Duodenal mucosa (tissue), 2 donors: ENCODE measurements at regions not wholly inside any gene's neighbourhood (a gene's known extent, or its start where the extent isn't known, plus 50 kb on each side); places are given as distances from the start of the nearest gene placed in this dataset.
"Not testable (repeated sequence)": the region's sequence is repeated elsewhere in the genome, so short reads cannot be mapped to it uniquely, and the experiment has no call there.

ENCODE experiments used
- H3K27ac ChIP-seq: one replicate; pipeline ENCODE4 v1.7.0; 2013; ENCODE audit warnings: low read depth, low read length
- H3K27me3 ChIP-seq, 2 donors: one replicate each; pipeline ENCODE4 v1.7.0; 2013; ENCODE audit warnings: low read length in 2 of 2, control low read depth in 1 of 2; ENCODE audit not compliant: insufficient read depth in 2 of 2, control insufficient read depth in 1 of 2
- H3K36me3 ChIP-seq, 2 donors: one replicate each; pipeline ENCODE4 v1.7.0; 2013; ENCODE audit warnings: low read length in 2 of 2, control low read depth in 1 of 2; ENCODE audit not compliant: insufficient read depth in 2 of 2, control insufficient read depth in 1 of 2
- H3K4me1 ChIP-seq, 2 donors: one replicate each; pipeline ENCODE4 v1.7.0; 2013; ENCODE audit warnings: low read length in 2 of 2, control low read depth in 1 of 2; ENCODE audit not compliant: insufficient read depth in 2 of 2, control insufficient read depth in 1 of 2
- H3K4me3 ChIP-seq, 2 donors: one replicate each; pipeline ENCODE4 v1.7.0; 2013; ENCODE audit warnings: low read length in 2 of 2, low read depth in 1 of 2
- H3K9ac ChIP-seq, 2 donors: one replicate each; pipeline ENCODE4 v1.7.0; 2013; ENCODE audit warnings: low read length in 2 of 2, low read depth in 1 of 2
- H3K9me3 ChIP-seq, 2 donors: one replicate each; pipeline ENCODE4 v1.7.0; 2013; ENCODE audit warnings: low read length in 2 of 2, control low read depth in 1 of 2; ENCODE audit not compliant: control insufficient read depth in 1 of 2

DNA sequence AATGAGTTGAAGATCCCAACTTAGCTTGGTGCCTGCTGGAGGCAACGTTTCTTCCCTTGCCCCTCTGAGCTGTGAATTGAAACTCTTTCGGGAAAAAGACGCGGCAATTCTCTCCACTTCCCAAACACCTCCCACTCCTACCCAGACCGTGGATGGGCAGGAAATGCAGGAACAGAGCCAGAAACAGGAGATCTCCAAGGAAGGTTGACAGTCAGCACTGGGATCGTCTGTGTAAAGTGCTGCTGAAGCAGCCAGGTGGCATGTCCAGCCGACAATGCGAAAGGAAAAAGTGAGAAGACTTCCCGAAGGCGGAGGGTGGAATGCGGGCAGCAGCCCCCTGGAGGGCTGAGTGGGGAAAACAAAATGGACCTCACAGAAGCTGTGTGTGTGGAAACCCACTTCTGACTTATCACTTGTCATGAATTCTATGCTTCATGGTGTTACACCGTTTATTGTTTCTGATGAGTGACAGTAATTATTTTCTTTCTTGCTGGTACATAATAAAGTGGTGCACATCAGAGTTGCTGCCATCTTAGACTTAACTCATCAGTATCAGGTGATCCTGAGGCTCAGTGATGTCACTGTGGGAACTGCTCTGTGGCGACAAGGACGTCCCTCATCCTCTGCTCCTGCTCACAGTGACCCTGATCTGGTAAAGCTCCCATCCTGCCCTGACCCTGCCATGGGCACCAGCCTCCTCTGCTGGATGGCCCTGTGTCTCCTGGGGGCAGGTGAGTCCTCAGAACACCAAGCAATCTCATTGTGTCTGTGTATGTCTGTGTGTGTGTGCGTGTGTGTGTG lies 220.5 kb upstream of the PRSS1 start:
- Histone ChIP-seq H3K27me3 (peaks cover 0 to 7% of the 10 kb centered on the region in 2 donors), H3K9ac (no peak overlapping the region), H3K4me3 (no peak overlapping the region), H3K9me3 (no peaks in the 10 kb centered on the region), H3K4me1 (no peaks in the 10 kb centered on the region), H3K36me3 (no peaks in the 10 kb centered on the region), H3K27ac (no peak overlapping the region)

DNA sequence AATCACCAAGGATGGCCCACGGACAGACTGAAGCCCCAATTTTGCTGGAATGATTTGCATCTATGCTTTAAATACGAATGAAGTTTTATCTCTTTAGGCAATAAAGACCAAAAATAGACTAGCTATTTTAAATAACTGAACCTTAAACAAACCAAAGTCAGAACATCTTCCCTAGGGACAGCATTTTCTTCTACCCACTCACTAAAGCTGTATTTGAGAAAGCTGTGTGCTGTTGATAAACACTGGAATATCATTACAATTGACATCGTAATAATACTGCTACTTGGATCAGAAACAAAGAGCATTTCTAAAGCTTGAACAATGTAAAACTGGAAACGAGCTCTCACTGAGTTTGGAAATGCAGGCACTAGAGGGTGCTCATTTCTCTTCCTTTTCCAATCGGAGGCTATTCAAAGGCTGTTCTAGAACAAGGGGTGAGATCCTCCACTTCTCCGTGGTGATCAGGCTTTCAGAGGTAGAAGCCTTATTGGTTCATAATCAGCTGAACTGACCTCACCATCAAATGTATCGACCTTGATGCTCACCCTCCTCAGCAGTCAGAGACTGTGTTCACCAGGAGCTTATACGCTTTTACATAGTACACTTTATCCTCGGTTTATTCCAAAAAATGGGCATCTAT lies 225.3 kb upstream of the PRSS1 start:
- H3K9me3 ChIP-seq: no peaks in the 10 kb centered on the region
- peaks cover 0 to 5% of the 10 kb centered on the region in 2 donors for H3K27me3 ChIP-seq
- no peak overlapping the region for H3K4me3 ChIP-seq
- H3K9ac ChIP-seq: no peak overlapping the region
- H3K36me3 ChIP-seq: no peaks in the 10 kb centered on the region
- no peak overlapping the region for H3K27ac ChIP-seq
- peaks cover 8 to 15% of the 10 kb centered on the region in 2 donors for H3K4me1 ChIP-seq

DNA sequence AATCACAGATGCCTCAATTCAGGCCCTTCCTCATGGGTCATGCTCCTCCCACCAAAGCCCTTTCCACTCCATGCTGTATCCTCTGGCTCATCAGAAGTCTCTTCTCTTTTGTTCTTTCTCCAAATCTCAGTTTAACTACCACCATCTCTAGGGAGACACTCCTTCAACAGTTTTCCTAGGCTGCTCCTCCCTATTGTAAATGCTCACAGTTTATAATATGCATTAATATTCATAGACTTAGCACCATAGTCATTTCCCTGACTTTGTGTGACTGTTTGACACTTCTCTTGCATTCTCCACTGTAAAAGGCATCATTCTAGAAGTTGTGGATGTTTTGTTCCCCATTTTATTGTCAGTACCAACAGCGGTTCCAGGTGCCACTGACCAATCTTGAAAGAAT lies 226.5 kb upstream of the PRSS1 start:
- Histone ChIP-seq H3K9ac (no peak overlapping the region), H3K27me3 (no peaks in the 10 kb centered on the region), H3K4me1 (peaks cover 8 to 18% of the 10 kb centered on the region in 2 donors), H3K36me3 (no peaks in the 10 kb centered on the region), H3K9me3 (no peaks in the 10 kb centered on the region), H3K27ac (no peak overlapping the region), H3K4me3 (no peak overlapping the region)

DNA sequence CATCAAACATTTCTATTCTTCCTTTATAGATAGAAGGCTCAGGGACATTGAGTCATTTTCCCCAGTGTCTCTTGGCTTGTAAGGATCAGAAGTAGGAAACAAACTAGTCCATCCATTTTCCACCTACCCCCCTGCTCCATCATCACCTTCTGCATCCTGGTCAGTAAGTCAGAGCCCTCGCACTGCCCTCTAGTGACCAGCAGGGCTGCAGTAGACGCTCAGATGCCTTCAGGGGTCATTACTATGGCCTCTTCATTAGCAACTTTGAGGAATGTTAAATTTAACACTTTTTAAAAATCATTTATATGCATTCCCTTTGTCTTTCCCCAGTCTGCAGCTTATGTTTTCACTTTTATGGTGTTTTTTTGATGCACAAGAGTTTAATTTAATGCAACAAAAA lies 228.4 kb upstream of the PRSS1 start:
- not testable (repeated sequence) for H3K4me3 ChIP-seq, H3K27me3 ChIP-seq, H3K27ac ChIP-seq

DNA sequence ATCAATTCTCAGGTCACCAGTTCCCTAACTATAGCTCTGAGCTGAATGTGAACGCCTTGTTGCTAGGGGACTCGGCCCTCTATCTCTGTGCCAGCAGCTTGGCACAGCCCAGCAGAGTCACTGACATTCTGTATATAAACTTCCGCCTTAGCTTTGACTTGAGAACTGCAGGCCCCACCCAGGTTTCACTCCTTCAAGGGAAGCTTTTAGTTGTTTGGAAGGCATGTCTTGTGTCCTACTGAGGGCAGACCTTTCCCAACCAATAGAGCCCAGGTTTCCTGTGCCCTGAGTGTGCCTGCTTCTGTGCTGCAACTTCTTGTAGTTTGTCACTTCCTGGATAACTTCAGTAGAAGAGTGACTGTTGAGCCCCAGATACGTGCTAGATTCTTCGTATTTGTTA lies 228.8 kb upstream of the PRSS1 start:
- not testable (repeated sequence) for H3K9ac ChIP-seq, H3K9me3 ChIP-seq, H3K36me3 ChIP-seq, H3K27ac ChIP-seq, H3K4me3 ChIP-seq, H3K27me3 ChIP-seq
- peaks cover 16 to 23% of the 10 kb centered on the region in 2 donors for H3K4me1 ChIP-seq

More for the DNA sequence above, 228.4 kb upstream of the PRSS1 start:
- peaks cover 14 to 23% of the 10 kb centered on the region in 2 donors for H3K4me1 ChIP-seq
- not testable (repeated sequence) for H3K36me3 ChIP-seq, H3K9ac ChIP-seq, H3K9me3 ChIP-seq

DNA sequence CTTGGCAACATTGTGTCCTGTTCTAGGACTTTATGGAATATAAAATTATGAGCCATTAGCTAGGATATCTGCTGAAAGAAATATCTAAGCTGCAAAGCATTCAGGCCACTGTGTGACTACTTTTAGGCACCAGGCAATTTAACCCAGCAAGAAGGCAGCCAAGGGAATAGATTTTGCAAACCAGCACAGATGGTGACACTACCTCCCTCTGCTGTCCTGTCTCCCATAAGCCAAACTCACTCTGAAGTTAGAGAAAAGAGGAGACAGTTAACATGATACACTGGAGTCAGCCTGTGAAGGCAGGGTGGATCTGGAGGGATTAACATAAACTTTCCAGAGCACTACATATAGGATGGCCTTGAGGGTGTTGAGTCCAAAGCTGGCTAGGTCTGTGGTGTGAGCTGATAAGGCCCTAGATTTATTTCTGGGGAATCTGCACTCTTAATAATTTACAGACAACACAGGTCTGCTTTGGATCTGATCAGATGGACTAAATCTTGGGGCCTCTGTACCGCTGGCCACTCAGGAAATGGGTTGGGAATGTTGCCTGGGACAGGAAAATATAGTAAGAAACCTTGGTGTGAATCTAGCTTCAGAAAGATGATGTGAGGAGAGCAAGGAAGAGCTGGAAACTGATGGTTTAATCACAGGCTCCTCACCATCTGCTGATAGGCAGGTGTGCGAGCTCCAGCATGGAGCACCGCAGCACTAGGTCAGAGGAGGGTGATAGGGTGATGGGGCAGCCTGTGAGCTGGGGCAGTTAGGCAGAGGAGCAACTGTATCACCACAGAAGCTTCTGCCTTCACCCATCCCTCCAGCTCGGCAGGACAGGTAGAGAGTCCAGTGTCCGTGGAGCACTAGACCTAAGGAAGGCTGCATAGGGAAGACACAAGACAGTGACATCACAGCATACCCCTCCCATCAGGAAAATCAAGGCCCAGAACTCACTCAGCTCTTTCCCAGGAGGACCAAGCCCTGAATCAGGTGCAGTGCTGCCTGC lies 229.9 kb upstream of the PRSS1 start:
- Histone ChIP-seq H3K36me3 (no peaks in the 10 kb centered on the region), H3K9ac (no peak overlapping the region), H3K9me3 (no peaks in the 10 kb centered on the region), H3K27ac (no peak overlapping the region), H3K27me3 (no peaks in the 10 kb centered on the region), H3K4me1 (peaks cover 16 to 23% of the 10 kb centered on the region in 2 donors), H3K4me3 (no peak overlapping the region)

DNA sequence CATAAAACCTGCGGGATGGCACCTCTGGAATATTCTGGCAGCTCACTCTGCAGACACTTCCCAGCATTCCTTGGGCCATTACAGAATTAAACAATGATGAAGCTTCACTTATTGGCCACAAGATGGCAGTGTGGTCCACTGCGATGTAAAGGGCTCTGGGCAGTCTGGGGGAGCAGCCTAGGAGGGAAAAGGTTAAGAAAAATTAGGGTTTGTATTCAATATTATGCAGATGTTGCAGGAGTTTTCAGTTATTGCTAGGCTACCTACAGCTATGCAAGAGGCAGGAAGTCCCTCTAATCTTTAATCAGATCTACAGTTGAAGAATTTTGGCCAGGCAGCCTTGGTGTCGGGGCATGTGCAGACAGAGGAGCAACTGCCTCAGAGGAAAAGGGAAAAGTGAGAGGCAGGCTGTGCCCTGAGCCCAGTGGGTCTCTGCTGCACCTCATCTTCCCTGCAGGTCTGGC lies 233.2 kb upstream of the PRSS1 start:
- H3K9ac ChIP-seq: no peak overlapping the region
- H3K27me3 ChIP-seq: no peaks in the 10 kb centered on the region
- no peaks in the 10 kb centered on the region for H3K9me3 ChIP-seq
- H3K36me3 ChIP-seq: no peaks in the 10 kb centered on the region
- no peak overlapping the region for H3K27ac ChIP-seq
- H3K4me3 ChIP-seq: no peak overlapping the region
- peaks cover 16 to 23% of the 10 kb centered on the region in 2 donors for H3K4me1 ChIP-seq

DNA sequence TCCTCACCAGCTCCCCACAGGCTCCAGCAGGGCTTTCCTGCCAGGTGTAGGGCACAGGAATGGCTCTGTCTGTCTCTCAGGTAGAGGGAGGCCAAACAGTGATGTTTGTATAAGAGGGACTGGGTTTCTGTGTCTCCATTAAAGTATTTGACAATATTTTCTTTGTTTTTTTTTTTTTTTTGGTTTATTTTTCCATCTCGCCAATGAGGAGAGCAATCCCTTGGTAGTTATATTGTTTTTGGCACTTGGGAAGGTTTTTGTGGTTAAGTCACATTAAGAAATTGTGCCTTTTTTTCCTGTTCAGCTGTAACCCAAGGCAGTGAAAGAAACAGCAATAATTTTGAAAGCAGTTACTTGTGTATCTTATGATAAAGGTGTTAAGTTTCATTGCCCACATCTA lies 234.6 kb upstream of the PRSS1 start:
- H3K9ac ChIP-seq, H3K9me3 ChIP-seq, H3K4me3 ChIP-seq, H3K27me3 ChIP-seq, H3K36me3 ChIP-seq, H3K27ac ChIP-seq: not testable (repeated sequence)
- peaks cover 8 to 16% of the 10 kb centered on the region in 2 donors for H3K4me1 ChIP-seq

DNA sequence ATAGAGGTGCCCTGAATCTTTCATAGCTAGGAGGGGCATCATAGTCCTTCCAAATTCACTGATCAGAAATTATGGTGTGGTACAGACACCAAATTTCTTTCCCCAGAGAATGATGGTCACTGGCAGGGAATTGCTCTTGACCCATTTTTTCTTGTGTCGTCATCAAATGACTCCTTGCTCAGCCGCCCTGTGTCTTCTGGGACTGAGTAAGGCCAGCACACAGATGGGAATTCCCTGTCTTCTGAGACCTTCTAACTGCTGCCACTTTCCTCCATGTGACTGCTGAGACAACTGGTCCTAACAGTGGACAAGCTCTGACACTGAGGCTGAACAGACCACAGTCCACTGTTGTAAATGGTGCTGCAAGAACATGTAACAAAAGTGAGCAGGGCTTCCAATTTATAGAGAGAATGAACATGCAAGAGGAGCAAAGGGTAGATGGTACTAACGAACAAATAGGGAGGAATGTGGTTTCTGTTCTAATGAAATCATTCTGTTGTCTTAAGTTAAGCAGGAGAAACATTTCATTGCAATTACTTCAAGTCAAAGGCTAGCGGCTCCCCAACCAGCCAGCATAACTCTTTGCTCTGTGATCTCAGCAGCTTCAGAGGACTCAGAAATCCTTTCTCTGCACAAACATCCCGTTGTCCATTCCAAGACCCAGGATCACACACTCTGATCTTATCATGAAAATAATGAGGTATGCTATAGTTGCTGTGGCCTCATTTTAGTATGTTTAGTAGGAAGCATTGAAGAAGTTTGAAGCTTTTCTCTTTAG lies 235.9 kb upstream of the PRSS1 start:
- Histone ChIP-seq H3K9me3 (no peaks in the 10 kb centered on the region), H3K27me3 (no peaks in the 10 kb centered on the region), H3K9ac (no peak overlapping the region), H3K27ac (no peak overlapping the region), H3K4me1 (peaks cover 8 to 18% of the 10 kb centered on the region in 2 donors), H3K36me3 (no peaks in the 10 kb centered on the region), H3K4me3 (no peak overlapping the region)
